K562 (cell line): ENCODE measurements at regions not wholly inside any gene's neighbourhood (a gene's known extent, or its start where the extent isn't known, plus 50 kb on each side); places are given as distances from the start of the nearest gene placed in this dataset.

ENCODE experiments used
- ATF3 ChIP-seq, 2 experiments: fragments of 450-650 bp in 1 of 2; sonication (generic) in 1 of 2; formaldehyde crosslinking in 1 of 2; IDR thresholded peaks in 1 of 2; conservative IDR thresholded peaks in 1 of 2; 2 replicates each; pipeline versions ENCODE4 v1.6.1 to v1.8.1; 2016 to 2023; ENCODE audit warnings: mild to moderate bottlenecking in 2 of 2, moderate library complexity in 2 of 2, inconsistent platforms in 1 of 2, missing genetic modification reagents in 1 of 2
- GABPA ChIP-seq: fragments of 200-800 bp; sonication (Bioruptor generic); conservative IDR thresholded peaks from 2 replicates; pipeline ENCODE4 v1.6.1; 2016; ENCODE audit warnings: low read depth, missing genetic modification characterization, missing compliant biosample characterization
- PYGO2 ChIP-seq: fragments of 450-650 bp; IDR thresholded peaks from 2 replicates; pipeline ENCODE4 v1.6.1; 2016; ENCODE audit warnings: mild to moderate bottlenecking, missing genetic modification characterization, moderate library complexity, missing compliant biosample characterization
- TF ChIP-seq, protein P1 (sequence below), 3 experiments: IDR thresholded peaks in 2 of 3; conservative IDR thresholded peaks in 1 of 3; 2 replicates each; pipeline ENCODE4 v1.5.1; 2011 to 2012; ENCODE audit warnings: low read length in 3 of 3, mild to moderate bottlenecking in 3 of 3, control low read depth in 2 of 3, improper control_type of control experiment in 1 of 3, inconsistent platforms in 1 of 3, low read depth in 1 of 3, mixed read lengths in 1 of 3, moderate library complexity in 1 of 3; ENCODE audit not compliant: insufficient read depth in 2 of 3
- TF ChIP-seq, protein P2 (sequence below), 2 experiments: fragments of 450-650 bp; formaldehyde crosslinking in 1 of 2; IDR thresholded peaks; 2 replicates each; pipeline versions ENCODE4 v1.4.0 to v1.6.1; 2014 to 2020; ENCODE audit warnings: mild to moderate bottlenecking in 2 of 2, borderline replicate concordance in 1 of 2, low read depth in 1 of 2

- no peak for TF ChIP-seq ATF3 (IDR thresholded peaks at IDR 0.05)
- no peak for TF ChIP-seq ATF3 (CRISPR knock-in tag; conservative IDR thresholded peaks at IDR 0.05)
- TF ChIP-seq, protein P1, sequence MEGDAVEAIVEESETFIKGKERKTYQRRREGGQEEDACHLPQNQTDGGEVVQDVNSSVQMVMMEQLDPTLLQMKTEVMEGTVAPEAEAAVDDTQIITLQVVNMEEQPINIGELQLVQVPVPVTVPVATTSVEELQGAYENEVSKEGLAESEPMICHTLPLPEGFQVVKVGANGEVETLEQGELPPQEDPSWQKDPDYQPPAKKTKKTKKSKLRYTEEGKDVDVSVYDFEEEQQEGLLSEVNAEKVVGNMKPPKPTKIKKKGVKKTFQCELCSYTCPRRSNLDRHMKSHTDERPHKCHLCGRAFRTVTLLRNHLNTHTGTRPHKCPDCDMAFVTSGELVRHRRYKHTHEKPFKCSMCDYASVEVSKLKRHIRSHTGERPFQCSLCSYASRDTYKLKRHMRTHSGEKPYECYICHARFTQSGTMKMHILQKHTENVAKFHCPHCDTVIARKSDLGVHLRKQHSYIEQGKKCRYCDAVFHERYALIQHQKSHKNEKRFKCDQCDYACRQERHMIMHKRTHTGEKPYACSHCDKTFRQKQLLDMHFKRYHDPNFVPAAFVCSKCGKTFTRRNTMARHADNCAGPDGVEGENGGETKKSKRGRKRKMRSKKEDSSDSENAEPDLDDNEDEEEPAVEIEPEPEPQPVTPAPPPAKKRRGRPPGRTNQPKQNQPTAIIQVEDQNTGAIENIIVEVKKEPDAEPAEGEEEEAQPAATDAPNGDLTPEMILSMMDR (IDR thresholded peaks at IDR 0.05 in 2 of 3, conservative IDR thresholded peaks at IDR 0.05 in 1 of 3; ENCODE audit: insufficient read depth in 2 of 3, low read depth in 1 of 3, low read length in 3 of 3) = no peak
- no peak for TF ChIP-seq GABPA (tag)
- TF ChIP-seq, protein P2, sequence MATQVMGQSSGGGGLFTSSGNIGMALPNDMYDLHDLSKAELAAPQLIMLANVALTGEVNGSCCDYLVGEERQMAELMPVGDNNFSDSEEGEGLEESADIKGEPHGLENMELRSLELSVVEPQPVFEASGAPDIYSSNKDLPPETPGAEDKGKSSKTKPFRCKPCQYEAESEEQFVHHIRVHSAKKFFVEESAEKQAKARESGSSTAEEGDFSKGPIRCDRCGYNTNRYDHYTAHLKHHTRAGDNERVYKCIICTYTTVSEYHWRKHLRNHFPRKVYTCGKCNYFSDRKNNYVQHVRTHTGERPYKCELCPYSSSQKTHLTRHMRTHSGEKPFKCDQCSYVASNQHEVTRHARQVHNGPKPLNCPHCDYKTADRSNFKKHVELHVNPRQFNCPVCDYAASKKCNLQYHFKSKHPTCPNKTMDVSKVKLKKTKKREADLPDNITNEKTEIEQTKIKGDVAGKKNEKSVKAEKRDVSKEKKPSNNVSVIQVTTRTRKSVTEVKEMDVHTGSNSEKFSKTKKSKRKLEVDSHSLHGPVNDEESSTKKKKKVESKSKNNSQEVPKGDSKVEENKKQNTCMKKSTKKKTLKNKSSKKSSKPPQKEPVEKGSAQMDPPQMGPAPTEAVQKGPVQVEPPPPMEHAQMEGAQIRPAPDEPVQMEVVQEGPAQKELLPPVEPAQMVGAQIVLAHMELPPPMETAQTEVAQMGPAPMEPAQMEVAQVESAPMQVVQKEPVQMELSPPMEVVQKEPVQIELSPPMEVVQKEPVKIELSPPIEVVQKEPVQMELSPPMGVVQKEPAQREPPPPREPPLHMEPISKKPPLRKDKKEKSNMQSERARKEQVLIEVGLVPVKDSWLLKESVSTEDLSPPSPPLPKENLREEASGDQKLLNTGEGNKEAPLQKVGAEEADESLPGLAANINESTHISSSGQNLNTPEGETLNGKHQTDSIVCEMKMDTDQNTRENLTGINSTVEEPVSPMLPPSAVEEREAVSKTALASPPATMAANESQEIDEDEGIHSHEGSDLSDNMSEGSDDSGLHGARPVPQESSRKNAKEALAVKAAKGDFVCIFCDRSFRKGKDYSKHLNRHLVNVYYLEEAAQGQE (IDR thresholded peaks at IDR 0.05; ENCODE audit: borderline replicate concordance) = no peak
- TF ChIP-seq, protein P2 (CRISPR knock-in tag; IDR thresholded peaks at IDR 0.05; ENCODE audit: low read depth) = no peak
- TF ChIP-seq PYGO2 = no peak
These were observed 106.8 kb upstream of the EXOC2 start for GRCh38 chr6:799769-800168.
